Skeletal muscle cell (primary cell): ENCODE measurements at regions not wholly inside any gene's neighbourhood (a gene's known extent, or its start where the extent isn't known, plus 50 kb on each side); places are given as distances from the start of the nearest gene placed in this dataset.
"Not testable (repeated sequence)": the region's sequence is repeated elsewhere in the genome, so short reads cannot be mapped to it uniquely, and the experiment has no call there.

ENCODE experiments used
- DNase-seq: peaks from one replicate; pipeline ENCODE4 v3.0.0-alpha.2; 2010; ENCODE audit warnings: low read depth
- H3K4me3 ChIP-seq: 2 replicates; pipeline ENCODE4 v1.5.1; 2011; ENCODE audit warnings: low read depth, mild to moderate bottlenecking, control low read depth, low read length, moderate library complexity

GRCh38 chr6:8991844-8992243 lies 556.5 kb upstream of the SLC35B3 start:
- H3K4me3 ChIP-seq, result no peak overlapping the region
- no peak for DNase-seq

GRCh38 chr6:8990075-8990474 lies 554.7 kb upstream of the SLC35B3 start:
- no peak overlapping the region for H3K4me3 ChIP-seq
- DNase-seq, result no peak

GRCh38 chr6:8983202-8983688 lies 547.9 kb upstream of the SLC35B3 start:
- no peak overlapping the region for H3K4me3 ChIP-seq

GRCh38 chr6:8982668-8983067 lies 547.3 kb upstream of the SLC35B3 start:
- DNase-seq, result no peak
- no peak overlapping the region for H3K4me3 ChIP-seq

More at GRCh38 chr6:8983202-8983688, 547.9 kb upstream of the SLC35B3 start:
- DNase-seq, result peak; percentile 1

GRCh38 chr6:8973395-8973794 lies 538.0 kb upstream of the SLC35B3 start:
- no peak for DNase-seq
- no peak overlapping the region for H3K4me3 ChIP-seq

- DNase-seq, result no peak
Observed at GRCh38 chr6:8969747-8970146, 534.4 kb upstream of the SLC35B3 start.

GRCh38 chr6:8958894-8959511 lies 523.7 kb upstream of the SLC35B3 start:
- H3K4me3 ChIP-seq, result no peak overlapping the region
- DNase-seq, result no peak

More at GRCh38 chr6:8969747-8970146, 534.4 kb upstream of the SLC35B3 start:
- H3K4me3 ChIP-seq, result no peak overlapping the region

GRCh38 chr6:8953310-8953709 lies 518.0 kb upstream of the SLC35B3 start:
- DNase-seq, result no peak
- H3K4me3 ChIP-seq, result no peak overlapping the region

- DNase-seq, result no peak
Observed at GRCh38 chr6:8948733-8949132, 513.4 kb upstream of the SLC35B3 start.

GRCh38 chr6:8947900-8948299 lies 512.6 kb upstream of the SLC35B3 start:
- DNase-seq, result no peak
- no peak overlapping the region for H3K4me3 ChIP-seq

More at GRCh38 chr6:8948733-8949132, 513.4 kb upstream of the SLC35B3 start:
- no peak overlapping the region for H3K4me3 ChIP-seq

- H3K4me3 ChIP-seq, result no peak overlapping the region
- no peak for DNase-seq
Observed at GRCh38 chr6:8944548-8944947, 509.2 kb upstream of the SLC35B3 start.

GRCh38 chr6:8943073-8943472 lies 507.7 kb upstream of the SLC35B3 start:
- no peak for DNase-seq

GRCh38 chr6:8941577-8941976 lies 506.2 kb upstream of the SLC35B3 start:
- no peak overlapping the region for H3K4me3 ChIP-seq

More at GRCh38 chr6:8943073-8943472, 507.7 kb upstream of the SLC35B3 start:
- H3K4me3 ChIP-seq, result no peak overlapping the region

GRCh38 chr6:8940356-8940755 lies 505.0 kb upstream of the SLC35B3 start:
- DNase-seq, result no peak

More at GRCh38 chr6:8941577-8941976, 506.2 kb upstream of the SLC35B3 start:
- DNase-seq, result no peak

GRCh38 chr6:8939615-8940014 lies 504.3 kb upstream of the SLC35B3 start:
- no peak overlapping the region for H3K4me3 ChIP-seq
- no peak for DNase-seq

More at GRCh38 chr6:8940356-8940755, 505.0 kb upstream of the SLC35B3 start:
- no peak overlapping the region for H3K4me3 ChIP-seq

GRCh38 chr6:8934318-8934717 lies 499.0 kb upstream of the SLC35B3 start:
- DNase-seq, result no peak
- H3K4me3 ChIP-seq, result no peak overlapping the region

GRCh38 chr6:8930009-8930408 lies 494.7 kb upstream of the SLC35B3 start:
- no peak overlapping the region for H3K4me3 ChIP-seq
- no peak for DNase-seq

GRCh38 chr6:8920244-8920643 lies 484.9 kb upstream of the SLC35B3 start:
- not testable (repeated sequence) for DNase-seq, H3K4me3 ChIP-seq

GRCh38 chr6:8918196-8918595 lies 482.9 kb upstream of the SLC35B3 start:
- H3K4me3 ChIP-seq, result no peak overlapping the region
- no peak for DNase-seq

GRCh38 chr6:8914700-8915099 lies 479.4 kb upstream of the SLC35B3 start:
- DNase-seq, result no peak
- no peak overlapping the region for H3K4me3 ChIP-seq

GRCh38 chr6:8908638-8909037 lies 473.3 kb upstream of the SLC35B3 start:
- DNase-seq, result no peak
- no peak overlapping the region for H3K4me3 ChIP-seq
